T47D (cell line): ENCODE measurements at regions not wholly inside any gene's neighbourhood (a gene's known extent, or its start where the extent isn't known, plus 50 kb on each side); places are given as distances from the start of the nearest gene placed in this dataset.
"Not testable (repeated sequence)": the region's sequence is repeated elsewhere in the genome, so short reads cannot be mapped to it uniquely, and the experiment has no call there.

Source experiments
- DNase-seq, 2 experiments: peaks; one replicate each; pipeline versions ENCODE4 v3.0.0 to v3.0.0-alpha.2; 2011 to 2012; ENCODE audit warnings: low read depth in 1 of 2, low spot score in 1 of 2
- JUND ChIP-seq: IDR thresholded peaks from 2 replicates; pipeline ENCODE4 v1.6.1; 2012; ENCODE audit warnings: low read depth
- in situ Hi-C: cut with HindIII; loops from 2 replicates; pipeline ENCODE4 v1.10.0; 2016; ENCODE audit warnings: low sequenced_read_pairs, low pct_unique_long_range_greater_than_20kb

- no peak for TF ChIP-seq JUND
- in situ Hi-C loops = no loop called here
- no peak for DNase-seq
Measured at GRCh38 chr11:38524945-38525344, 1926.9 kb upstream of the RAG2 start.

- no peak for TF ChIP-seq JUND
- in situ Hi-C loops = no loop called here
- DNase-seq = no peak
Measured at GRCh38 chr11:38517991-38518390, 1920.0 kb upstream of the RAG2 start.

GRCh38 chr11:38512830-38513229, 1914.8 kb upstream of the RAG2 start:
- DNase-seq, in situ Hi-C loops: not testable (repeated sequence)

GRCh38 chr11:38510041-38510440, 1912.0 kb upstream of the RAG2 start:
- DNase-seq = peak in 1 of 2 experiments; percentile 23
- in situ Hi-C loops = no loop called here
- no peak for TF ChIP-seq JUND

GRCh38 chr11:38503876-38504275, 1905.8 kb upstream of the RAG2 start:
- DNase-seq = no peak
- in situ Hi-C loops = no loop called here
- TF ChIP-seq JUND = no peak

GRCh38 chr11:38498721-38499120, 1900.7 kb upstream of the RAG2 start:
- in situ Hi-C loops = no loop called here
- TF ChIP-seq JUND = no peak
- DNase-seq = no peak

- no peak for DNase-seq
- in situ Hi-C loops = no loop called here
- no peak for TF ChIP-seq JUND
Measured at GRCh38 chr11:38491986-38492385, 1894.0 kb upstream of the RAG2 start.

- TF ChIP-seq JUND = no peak
- DNase-seq = no peak
- in situ Hi-C loops = no loop called here
Measured at GRCh38 chr11:38481391-38481790, 1883.4 kb upstream of the RAG2 start.

GRCh38 chr11:38476808-38477575, 1879.0 kb upstream of the RAG2 start:
- in situ Hi-C loops = no loop called here
- no peak for TF ChIP-seq JUND
- peak in 1 of 2 experiments; percentile 37 for DNase-seq

- no peak for TF ChIP-seq JUND
- in situ Hi-C loops = no loop called here
Measured at GRCh38 chr11:38461751-38462150, 1863.7 kb upstream of the RAG2 start.

GRCh38 chr11:38460896-38461295, 1862.9 kb upstream of the RAG2 start:
- TF ChIP-seq JUND = peak; percentile 83
- peak; percentile 63 to 99 for DNase-seq
- in situ Hi-C loops = no loop called here

More at GRCh38 chr11:38461751-38462150, 1863.7 kb upstream of the RAG2 start:
- no peak for DNase-seq

GRCh38 chr11:38460429-38460828, 1862.4 kb upstream of the RAG2 start:
- peak in 1 of 2 experiments; percentile 61 for DNase-seq

GRCh38 chr11:38456371-38456770, 1858.3 kb upstream of the RAG2 start:
- no peak for DNase-seq
- in situ Hi-C loops = no loop called here
- TF ChIP-seq JUND = no peak

More at GRCh38 chr11:38460429-38460828, 1862.4 kb upstream of the RAG2 start:
- no peak for TF ChIP-seq JUND
- in situ Hi-C loops = no loop called here

- DNase-seq = peak in 1 of 2 experiments; percentile 55
- TF ChIP-seq JUND = no peak
- in situ Hi-C loops = no loop called here
Measured at GRCh38 chr11:38448284-38448683, 1850.2 kb upstream of the RAG2 start.
